ENCODE measurements at regions not wholly inside any gene's neighbourhood (a gene's known extent, or its start where the extent isn't known, plus 50 kb on each side); places are given as distances from the start of the nearest gene placed in this dataset.
"Not testable (repeated sequence)": the region's sequence is repeated elsewhere in the genome, so short reads cannot be mapped to it uniquely, and the experiment has no call there.

GRCh38 chr9:97168174-97168573 lies 129.2 kb upstream of the CTSV start:
- H3K4me1 ChIP-seq (ENCODE audit: control insufficient read depth, insufficient read depth, low read length); H3K9ac ChIP-seq (ENCODE audit: low read length): not testable (repeated sequence)
- peak overlapping the region; percentile 69 for H3K27ac ChIP-seq (ENCODE audit: low read depth, low read length)

GRCh38 chr9:97166496-97167138 lies 127.7 kb upstream of the CTSV start:
- not testable (repeated sequence) for H3K4me3 ChIP-seq (ENCODE audit: low read depth, low read length); H3K9ac ChIP-seq (ENCODE audit: low read length); H3K4me1 ChIP-seq (ENCODE audit: control insufficient read depth, insufficient read depth, low read length); H3K27me3 ChIP-seq (ENCODE audit: control insufficient read depth, insufficient read depth, low read length); H3K27ac ChIP-seq (ENCODE audit: low read depth, low read length); H3K9me3 ChIP-seq (ENCODE audit: control insufficient read depth, insufficient read depth, low read depth, low read length)
- peaks cover 54% of the 10 kb centered on the region for H3K36me3 ChIP-seq (ENCODE audit: control insufficient read depth, insufficient read depth, low read length)

More at GRCh38 chr9:97168174-97168573, 129.2 kb upstream of the CTSV start:
- not testable (repeated sequence) for H3K27me3 ChIP-seq (ENCODE audit: control insufficient read depth, insufficient read depth, low read length); H3K9me3 ChIP-seq (ENCODE audit: control insufficient read depth, insufficient read depth, low read depth, low read length); H3K4me3 ChIP-seq (ENCODE audit: low read depth, low read length)
- peaks cover 54% of the 10 kb centered on the region for H3K36me3 ChIP-seq (ENCODE audit: control insufficient read depth, insufficient read depth, low read length)

- H3K27ac ChIP-seq (ENCODE audit: low read depth, low read length): no peak overlapping the region
- H3K9ac ChIP-seq (ENCODE audit: low read length): no peak overlapping the region
- no peaks in the 10 kb centered on the region for H3K27me3 ChIP-seq (ENCODE audit: control insufficient read depth, insufficient read depth, low read length)
- no peak overlapping the region for H3K4me3 ChIP-seq (ENCODE audit: low read depth, low read length)
- H3K9me3 ChIP-seq (ENCODE audit: control insufficient read depth, insufficient read depth, low read depth, low read length): no peaks in the 10 kb centered on the region
- peaks cover 76% of the 10 kb centered on the region for H3K36me3 ChIP-seq (ENCODE audit: control insufficient read depth, insufficient read depth, low read length)
- no peaks in the 10 kb centered on the region for H3K4me1 ChIP-seq (ENCODE audit: control insufficient read depth, insufficient read depth, low read length)
Observed at GRCh38 chr9:97160255-97160654, 121.3 kb upstream of the CTSV start.

GRCh38 chr9:97158722-97159121 lies 119.8 kb upstream of the CTSV start:
- H3K9me3 ChIP-seq (ENCODE audit: control insufficient read depth, insufficient read depth, low read depth, low read length); H3K4me1 ChIP-seq (ENCODE audit: control insufficient read depth, insufficient read depth, low read length); H3K4me3 ChIP-seq (ENCODE audit: low read depth, low read length); H3K27ac ChIP-seq (ENCODE audit: low read depth, low read length); H3K27me3 ChIP-seq (ENCODE audit: control insufficient read depth, insufficient read depth, low read length); H3K9ac ChIP-seq (ENCODE audit: low read length): not testable (repeated sequence)
- H3K36me3 ChIP-seq (ENCODE audit: control insufficient read depth, insufficient read depth, low read length): peaks cover 79% of the 10 kb centered on the region

DNA sequence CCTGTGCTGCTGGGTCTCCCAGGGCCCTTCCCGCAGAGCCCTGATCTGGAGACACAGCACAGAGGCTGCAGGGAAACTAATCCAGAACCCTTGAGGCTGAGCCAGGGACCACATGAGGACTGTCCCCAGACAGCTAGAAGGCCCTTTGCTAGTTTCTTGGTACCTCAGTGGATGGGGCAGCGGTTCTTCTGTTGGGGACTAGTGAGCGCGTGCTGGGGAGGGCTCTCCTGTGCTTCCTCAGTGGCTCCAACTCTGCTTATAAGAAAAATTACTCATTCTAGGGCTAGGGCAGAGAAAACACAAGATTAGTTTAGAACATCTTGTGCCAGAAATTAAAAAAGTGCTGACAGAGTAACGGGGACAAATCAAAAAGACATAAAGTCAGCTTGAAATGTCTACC lies 116.5 kb upstream of the CTSV start:
- peaks cover 95% of the 10 kb centered on the region for H3K36me3 ChIP-seq (ENCODE audit: control insufficient read depth, insufficient read depth, low read length)
- not testable (repeated sequence) for H3K9ac ChIP-seq (ENCODE audit: low read length); H3K4me1 ChIP-seq (ENCODE audit: control insufficient read depth, insufficient read depth, low read length); H3K27me3 ChIP-seq (ENCODE audit: control insufficient read depth, insufficient read depth, low read length); H3K27ac ChIP-seq (ENCODE audit: low read depth, low read length); H3K9me3 ChIP-seq (ENCODE audit: control insufficient read depth, insufficient read depth, low read depth, low read length); H3K4me3 ChIP-seq (ENCODE audit: low read depth, low read length)

DNA sequence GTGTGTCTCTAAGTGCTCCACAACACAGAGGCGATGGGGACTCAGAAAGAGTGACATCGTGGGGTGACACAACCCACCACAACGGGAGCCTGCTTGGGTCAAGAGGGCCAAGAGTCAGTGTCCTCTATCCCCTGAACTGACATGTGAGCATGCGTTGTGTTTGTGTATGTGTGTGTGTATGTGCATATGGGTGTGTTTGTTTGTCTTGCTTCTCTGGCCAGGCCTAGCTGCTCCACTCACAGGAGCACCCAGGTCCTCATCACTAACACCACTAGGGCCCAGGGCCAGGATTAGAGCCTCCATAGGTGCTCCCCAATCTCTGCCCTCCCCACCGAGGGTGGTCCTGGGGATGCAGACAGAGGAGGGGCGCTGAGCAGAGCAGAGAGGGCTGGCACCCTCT lies 115.0 kb upstream of the CTSV start:
- Histone ChIP-seq H3K9me3 (ENCODE audit: control insufficient read depth, insufficient read depth, low read depth, low read length) (no peaks in the 10 kb centered on the region), H3K4me1 (ENCODE audit: control insufficient read depth, insufficient read depth, low read length) (peaks cover 17% of the 10 kb centered on the region), H3K36me3 (ENCODE audit: control insufficient read depth, insufficient read depth, low read length) (peaks cover 92% of the 10 kb centered on the region), H3K4me3 (ENCODE audit: low read depth, low read length) (no peak overlapping the region), H3K27ac (ENCODE audit: low read depth, low read length) (no peak overlapping the region), H3K27me3 (ENCODE audit: control insufficient read depth, insufficient read depth, low read length) (no peaks in the 10 kb centered on the region), H3K9ac (ENCODE audit: low read length) (no peak overlapping the region)

GRCh38 chr9:97153160-97153559 lies 114.2 kb upstream of the CTSV start:
- H3K9me3 ChIP-seq (ENCODE audit: control insufficient read depth, insufficient read depth, low read depth, low read length); H3K9ac ChIP-seq (ENCODE audit: low read length); H3K4me3 ChIP-seq (ENCODE audit: low read depth, low read length); H3K27me3 ChIP-seq (ENCODE audit: control insufficient read depth, insufficient read depth, low read length); H3K27ac ChIP-seq (ENCODE audit: low read depth, low read length): not testable (repeated sequence)
- H3K36me3 ChIP-seq (ENCODE audit: control insufficient read depth, insufficient read depth, low read length): peaks cover 93% of the 10 kb centered on the region
- H3K4me1 ChIP-seq (ENCODE audit: control insufficient read depth, insufficient read depth, low read length): peaks cover 24% of the 10 kb centered on the region

- H3K27ac ChIP-seq (ENCODE audit: low read depth, low read length); H3K9ac ChIP-seq (ENCODE audit: low read length); H3K27me3 ChIP-seq (ENCODE audit: control insufficient read depth, insufficient read depth, low read length); H3K9me3 ChIP-seq (ENCODE audit: control insufficient read depth, insufficient read depth, low read depth, low read length); H3K4me3 ChIP-seq (ENCODE audit: low read depth, low read length): not testable (repeated sequence)
- Histone ChIP-seq H3K36me3 (ENCODE audit: control insufficient read depth, insufficient read depth, low read length) (peaks cover 87% of the 10 kb centered on the region), H3K4me1 (ENCODE audit: control insufficient read depth, insufficient read depth, low read length) (peaks cover 40% of the 10 kb centered on the region)
Observed at GRCh38 chr9:97150471-97150870, 111.5 kb upstream of the CTSV start.

- H3K4me1 ChIP-seq (ENCODE audit: control insufficient read depth, insufficient read depth, low read length): peaks cover 40% of the 10 kb centered on the region
- not testable (repeated sequence) for H3K9me3 ChIP-seq (ENCODE audit: control insufficient read depth, insufficient read depth, low read depth, low read length); H3K27me3 ChIP-seq (ENCODE audit: control insufficient read depth, insufficient read depth, low read length); H3K4me3 ChIP-seq (ENCODE audit: low read depth, low read length)
- peaks cover 82% of the 10 kb centered on the region for H3K36me3 ChIP-seq (ENCODE audit: control insufficient read depth, insufficient read depth, low read length)
- peak overlapping the region; percentile 31 for H3K9ac ChIP-seq (ENCODE audit: low read length)
- peak overlapping the region; percentile 80; the same call in 1 of the 2 replicates for H3K27ac ChIP-seq (ENCODE audit: low read depth, low read length)
Observed at GRCh38 chr9:97148428-97148827, 109.5 kb upstream of the CTSV start.

DNA sequence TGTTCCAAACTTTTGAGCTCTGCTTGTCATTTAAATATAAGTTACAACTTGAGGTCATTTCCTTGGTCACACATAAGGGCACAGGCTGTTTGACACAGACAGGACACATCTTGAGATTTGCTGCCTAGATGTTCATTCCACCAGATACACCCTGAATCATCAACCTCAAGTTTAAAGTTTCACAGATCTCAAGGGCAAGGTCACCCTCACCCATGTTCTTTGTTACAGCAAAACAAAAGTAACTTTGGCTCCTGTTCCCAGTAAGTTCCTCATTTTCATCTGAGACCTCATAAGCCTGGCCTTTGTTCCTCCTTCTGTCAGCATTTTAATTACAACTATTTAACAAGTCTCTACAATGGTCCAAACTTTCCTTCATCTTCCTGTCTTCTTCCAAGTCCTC lies 106.7 kb upstream of the CTSV start:
- not testable (repeated sequence) for H3K27ac ChIP-seq (ENCODE audit: low read depth, low read length); H3K27me3 ChIP-seq (ENCODE audit: control insufficient read depth, insufficient read depth, low read length); H3K9me3 ChIP-seq (ENCODE audit: control insufficient read depth, insufficient read depth, low read depth, low read length); H3K9ac ChIP-seq (ENCODE audit: low read length); H3K4me3 ChIP-seq (ENCODE audit: low read depth, low read length)
- Histone ChIP-seq H3K4me1 (ENCODE audit: control insufficient read depth, insufficient read depth, low read length) (peaks cover 38% of the 10 kb centered on the region), H3K36me3 (ENCODE audit: control insufficient read depth, insufficient read depth, low read length) (peaks cover 76% of the 10 kb centered on the region)

- Histone ChIP-seq H3K4me3 (ENCODE audit: low read depth, low read length) (no peak overlapping the region), H3K36me3 (ENCODE audit: control insufficient read depth, insufficient read depth, low read length) (peaks cover 75% of the 10 kb centered on the region)
Observed at GRCh38 chr9:97140566-97140965, 101.6 kb upstream of the CTSV start.

GRCh38 chr9:97136421-97136820 lies 97.5 kb upstream of the CTSV start:
- no peaks in the 10 kb centered on the region for H3K27me3 ChIP-seq (ENCODE audit: control insufficient read depth, insufficient read depth, low read length)
- H3K36me3 ChIP-seq (ENCODE audit: control insufficient read depth, insufficient read depth, low read length): peaks cover 63% of the 10 kb centered on the region
- H3K9me3 ChIP-seq (ENCODE audit: control insufficient read depth, insufficient read depth, low read depth, low read length): no peaks in the 10 kb centered on the region
- H3K4me1 ChIP-seq (ENCODE audit: control insufficient read depth, insufficient read depth, low read length): no peaks in the 10 kb centered on the region
- 0 out of 2 replicates have a peak overlapping the region, but pooled peaks have one; percentile 26 for H3K27ac ChIP-seq (ENCODE audit: low read depth, low read length)
- H3K9ac ChIP-seq (ENCODE audit: low read length): no peak overlapping the region
- no peak overlapping the region for H3K4me3 ChIP-seq (ENCODE audit: low read depth, low read length)

More at GRCh38 chr9:97140566-97140965, 101.6 kb upstream of the CTSV start:
- Histone ChIP-seq H3K4me1 (ENCODE audit: control insufficient read depth, insufficient read depth, low read length) (no peaks in the 10 kb centered on the region), H3K9me3 (ENCODE audit: control insufficient read depth, insufficient read depth, low read depth, low read length) (no peaks in the 10 kb centered on the region), H3K27me3 (ENCODE audit: control insufficient read depth, insufficient read depth, low read length) (no peaks in the 10 kb centered on the region), H3K27ac (ENCODE audit: low read depth, low read length) (no peak overlapping the region), H3K9ac (ENCODE audit: low read length) (no peak overlapping the region)

All from HUES6 (cell line).